HEK293 (cell line): ENCODE measurements at regions not wholly inside any gene's neighbourhood (a gene's known extent, or its start where the extent isn't known, plus 50 kb on each side); places are given as distances from the start of the nearest gene placed in this dataset.

ENCODE experiments used
- CTCF ChIA-PET: fragments of 350-600 bp; formaldehyde crosslinking; extraction: SDS; loops from one replicate; lab custom pipeline; 2021; ENCODE audit warnings: antibody characterized with exemption; lab: Yijun Ruan, JAX
- POLR2A ChIA-PET: fragments of 300-600 bp; formaldehyde crosslinking; extraction: SDS; loops from one replicate; lab custom pipeline; 2020; ENCODE audit warnings: antibody characterized with exemption, inconsistent platforms; lab: Yijun Ruan, JAX
- H3K27ac ChIP-seq: fragments of 200-500 bp; sonication (Bioruptor generic); 2 replicates; pipeline ENCODE4 v1.5.1; 2014; ENCODE audit warnings: low read depth, low read length, control low read depth, inconsistent platforms; ENCODE audit errors: extremely low read depth
- H3K36me3 ChIP-seq, 2 experiments: fragments of 200-500 bp in 1 of 2; sonication (Bioruptor generic) in 1 of 2; 1 replicate in 1 of 2; 2 replicates in 1 of 2; pipeline ENCODE4 v1.5.1; 2014 to 2017; ENCODE audit warnings: inconsistent platforms in 2 of 2, low read length in 2 of 2; ENCODE audit not compliant: control insufficient read depth in 2 of 2, insufficient read depth in 1 of 2
- H3K4me1 ChIP-seq: fragments of 200-500 bp; sonication (Bioruptor generic); 2 replicates; pipeline ENCODE4 v1.5.1; 2014; ENCODE audit warnings: mild to moderate bottlenecking, low read length, inconsistent platforms; ENCODE audit not compliant: control insufficient read depth, insufficient read depth
- H3K4me3 ChIP-seq: 2 replicates; pipeline ENCODE4 v1.5.1; 2011; ENCODE audit warnings: low read depth, mild to moderate bottlenecking, control low read depth, low read length, moderate library complexity
- H3K9me3 ChIP-seq: fragments of 200-500 bp; sonication (Bioruptor generic); 2 replicates; pipeline ENCODE4 v1.5.1; 2014; ENCODE audit warnings: low read depth, low read length, inconsistent platforms; ENCODE audit not compliant: control insufficient read depth, insufficient read depth
- BCL11B ChIP-seq: fragments of 450-650 bp; formaldehyde crosslinking; IDR thresholded peaks from 2 replicates; pipeline ENCODE4 v1.5.1; 2016; ENCODE audit warnings: low read depth, missing biosample characterization, missing genetic modification characterization
- FEZF1 ChIP-seq: fragments of 450-650 bp; formaldehyde crosslinking; IDR thresholded peaks from 2 replicates; pipeline ENCODE4 v1.5.1; 2016; ENCODE audit warnings: missing biosample characterization, missing genetic modification characterization
- GLI4 ChIP-seq: fragments of 450-650 bp; formaldehyde crosslinking; IDR thresholded peaks from 2 replicates; pipeline ENCODE4 v1.5.1; 2016; ENCODE audit warnings: missing biosample characterization, missing genetic modification characterization
- SALL2 ChIP-seq: fragments of 450-650 bp; formaldehyde crosslinking; IDR thresholded peaks from 2 replicates; pipeline ENCODE4 v1.5.0; 2017; ENCODE audit warnings: missing biosample characterization, mild to moderate bottlenecking, missing genetic modification characterization, borderline replicate concordance
- SCRT1 ChIP-seq: fragments of 450-650 bp; formaldehyde crosslinking; IDR thresholded peaks from 2 replicates; pipeline ENCODE4 v1.5.1; 2016; ENCODE audit warnings: missing biosample characterization, missing genetic modification characterization, borderline replicate concordance
- TCF7L2 ChIP-seq: IDR thresholded peaks from 2 replicates; pipeline ENCODE4 v1.6.1; 2011; ENCODE audit warnings: low read depth, mild to moderate bottlenecking, inconsistent platforms, low read length, moderate library complexity, borderline replicate concordance
- YY1 ChIP-seq: fragments of 450-650 bp; formaldehyde crosslinking; IDR thresholded peaks from 2 replicates; pipeline ENCODE4 v1.5.1; 2018; ENCODE audit warnings: missing biosample characterization, missing genetic modification characterization
- ZBTB17 ChIP-seq: fragments of 450-650 bp; formaldehyde crosslinking; IDR thresholded peaks from 2 replicates; pipeline ENCODE4 v1.5.1; 2016; ENCODE audit warnings: missing biosample characterization, missing genetic modification characterization
- ZNF274 ChIP-seq, 2 experiments: fragments of 200-500 bp in 1 of 2; fragments of 450-650 bp in 1 of 2; sonication (Bioruptor generic) in 1 of 2; formaldehyde crosslinking in 1 of 2; IDR thresholded peaks; 2 replicates each; pipeline versions ENCODE4 v1.5.1 to v1.6.1; 2014 to 2016; ENCODE audit warnings: borderline replicate concordance in 1 of 2, inconsistent platforms in 1 of 2, low read length in 1 of 2, missing biosample characterization in 1 of 2, missing genetic modification characterization in 1 of 2
- ZNF391 ChIP-seq: fragments of 450-650 bp; formaldehyde crosslinking; IDR thresholded peaks from 2 replicates; pipeline ENCODE4 v1.5.1; 2016; ENCODE audit warnings: low read depth, missing biosample characterization, missing genetic modification characterization, borderline replicate concordance
- ZNF544 ChIP-seq: fragments of 450-650 bp; formaldehyde crosslinking; IDR thresholded peaks from 2 replicates; pipeline ENCODE4 v1.5.0; 2017; ENCODE audit warnings: missing biosample characterization, missing genetic modification characterization
- ZNF747 ChIP-seq: fragments of 450-650 bp; formaldehyde crosslinking; IDR thresholded peaks from 2 replicates; pipeline ENCODE4 v1.5.1; 2016; ENCODE audit warnings: missing biosample characterization, missing genetic modification characterization
- ZNF837 ChIP-seq: fragments of 450-650 bp; formaldehyde crosslinking; IDR thresholded peaks from 2 replicates; pipeline ENCODE4 v1.5.1; 2016; ENCODE audit warnings: missing biosample characterization, missing genetic modification characterization
- ZSCAN16 ChIP-seq: fragments of 450-650 bp; formaldehyde crosslinking; IDR thresholded peaks from 2 replicates; pipeline ENCODE4 v1.5.1; 2016; ENCODE audit warnings: missing biosample characterization, missing genetic modification characterization
- ZSCAN30 ChIP-seq: fragments of 450-650 bp; IDR thresholded peaks from 2 replicates; pipeline ENCODE4 v1.5.1; 2018; ENCODE audit warnings: missing biosample characterization, mild to moderate bottlenecking, missing genetic modification characterization, moderate library complexity
- ZXDB ChIP-seq: fragments of 450-650 bp; formaldehyde crosslinking; IDR thresholded peaks from 2 replicates; pipeline ENCODE4 v1.5.1; 2016; ENCODE audit warnings: missing biosample characterization, missing genetic modification characterization
- TF ChIP-seq, protein P1 (sequence below): fragments of 450-650 bp; formaldehyde crosslinking; IDR thresholded peaks from 2 replicates; pipeline ENCODE4 v1.5.1; 2017; ENCODE audit warnings: missing biosample characterization, missing genetic modification characterization
- TF ChIP-seq, protein P2 (sequence below): fragments of 450-650 bp; formaldehyde crosslinking; IDR thresholded peaks from 2 replicates; pipeline ENCODE4 v1.5.1; 2016; ENCODE audit warnings: missing biosample characterization, missing genetic modification characterization
- TF ChIP-seq, protein P3 (sequence below): fragments of 450-650 bp; formaldehyde crosslinking; IDR thresholded peaks from 2 replicates; pipeline ENCODE4 v1.5.1; 2016; ENCODE audit warnings: missing biosample characterization, missing genetic modification characterization
- TF ChIP-seq, protein P4 (sequence below): IDR thresholded peaks from 2 replicates; pipeline ENCODE4 v1.6.1; 2011; ENCODE audit warnings: mild to moderate bottlenecking, low read depth, low read length, borderline replicate concordance
- TF ChIP-seq, protein P5 (sequence below): fragments of 450-650 bp; IDR thresholded peaks from 2 replicates; pipeline ENCODE4 v1.5.1; 2018; ENCODE audit warnings: missing biosample characterization, mild to moderate bottlenecking, missing genetic modification characterization

DNA sequence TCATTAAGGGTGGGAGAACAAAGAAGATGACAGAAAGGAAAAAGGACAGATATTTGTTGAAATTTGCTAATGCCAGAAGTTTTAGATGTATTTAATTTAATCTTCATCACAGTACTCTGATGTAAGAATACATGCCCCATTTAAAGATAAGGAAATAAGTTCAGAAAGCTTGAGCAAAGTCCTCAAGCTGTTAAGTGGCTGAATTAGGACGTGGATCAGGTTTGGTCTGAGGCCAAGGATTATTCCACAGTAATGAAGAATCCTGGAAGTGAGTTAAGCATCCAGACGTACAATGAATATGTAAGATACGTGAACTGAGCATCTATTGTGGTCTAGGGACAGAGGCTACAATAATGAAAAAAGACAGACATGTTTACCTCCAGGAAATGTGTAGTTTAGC, 671.3 kb downstream of the PRELID2 start (continued):
- TF ChIP-seq SCRT1 (tag by site-specific recombination) (no peak), YY1 (tag by site-specific recombination) (no peak), TCF7L2 (no peak), ZNF747 (tag by site-specific recombination) (no peak), ZXDB (tag by site-specific recombination) (no peak)
- TF ChIP-seq, protein P1, sequence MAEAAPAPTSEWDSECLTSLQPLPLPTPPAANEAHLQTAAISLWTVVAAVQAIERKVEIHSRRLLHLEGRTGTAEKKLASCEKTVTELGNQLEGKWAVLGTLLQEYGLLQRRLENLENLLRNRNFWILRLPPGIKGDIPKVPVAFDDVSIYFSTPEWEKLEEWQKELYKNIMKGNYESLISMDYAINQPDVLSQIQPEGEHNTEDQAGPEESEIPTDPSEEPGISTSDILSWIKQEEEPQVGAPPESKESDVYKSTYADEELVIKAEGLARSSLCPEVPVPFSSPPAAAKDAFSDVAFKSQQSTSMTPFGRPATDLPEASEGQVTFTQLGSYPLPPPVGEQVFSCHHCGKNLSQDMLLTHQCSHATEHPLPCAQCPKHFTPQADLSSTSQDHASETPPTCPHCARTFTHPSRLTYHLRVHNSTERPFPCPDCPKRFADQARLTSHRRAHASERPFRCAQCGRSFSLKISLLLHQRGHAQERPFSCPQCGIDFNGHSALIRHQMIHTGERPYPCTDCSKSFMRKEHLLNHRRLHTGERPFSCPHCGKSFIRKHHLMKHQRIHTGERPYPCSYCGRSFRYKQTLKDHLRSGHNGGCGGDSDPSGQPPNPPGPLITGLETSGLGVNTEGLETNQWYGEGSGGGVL (tag by site-specific recombination): no peak

DNA sequence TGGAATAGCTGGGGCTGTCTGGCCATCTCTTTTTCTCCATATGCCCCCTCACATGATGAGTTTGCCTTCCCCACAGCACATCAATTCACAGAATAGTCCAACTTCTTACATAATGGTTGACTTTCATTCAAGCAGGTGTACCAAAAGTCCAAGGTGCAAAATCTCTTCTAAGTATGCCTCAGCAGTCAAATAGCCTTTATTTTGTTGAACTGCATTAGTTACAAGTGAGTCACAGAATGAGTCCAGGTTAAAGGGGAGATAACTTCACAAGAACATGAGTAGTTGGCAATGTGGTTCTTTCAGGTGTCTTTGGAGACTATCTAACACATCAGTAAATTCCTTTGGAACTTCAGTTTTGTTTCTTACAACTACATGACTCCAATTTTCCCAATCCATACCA, 672.5 kb downstream of the PRELID2 start:
- Histone ChIP-seq H3K36me3 (no peaks in the 10 kb centered on the region), H3K27ac (no peak overlapping the region), H3K4me3 (no peak overlapping the region), H3K9me3 (no peaks in the 10 kb centered on the region), H3K4me1 (no peaks in the 10 kb centered on the region)
- TF ChIP-seq ZNF544 (tag by site-specific recombination) (no peak), ZNF391 (tag by site-specific recombination) (no peak), FEZF1 (tag by site-specific recombination) (no peak), ZSCAN16 (tag by site-specific recombination) (no peak), ZSCAN30 (tag by site-specific recombination) (no peak), ZBTB17 (tag by site-specific recombination) (no peak)
- TF ChIP-seq, protein P2, sequence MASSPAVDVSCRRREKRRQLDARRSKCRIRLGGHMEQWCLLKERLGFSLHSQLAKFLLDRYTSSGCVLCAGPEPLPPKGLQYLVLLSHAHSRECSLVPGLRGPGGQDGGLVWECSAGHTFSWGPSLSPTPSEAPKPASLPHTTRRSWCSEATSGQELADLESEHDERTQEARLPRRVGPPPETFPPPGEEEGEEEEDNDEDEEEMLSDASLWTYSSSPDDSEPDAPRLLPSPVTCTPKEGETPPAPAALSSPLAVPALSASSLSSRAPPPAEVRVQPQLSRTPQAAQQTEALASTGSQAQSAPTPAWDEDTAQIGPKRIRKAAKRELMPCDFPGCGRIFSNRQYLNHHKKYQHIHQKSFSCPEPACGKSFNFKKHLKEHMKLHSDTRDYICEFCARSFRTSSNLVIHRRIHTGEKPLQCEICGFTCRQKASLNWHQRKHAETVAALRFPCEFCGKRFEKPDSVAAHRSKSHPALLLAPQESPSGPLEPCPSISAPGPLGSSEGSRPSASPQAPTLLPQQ (tag by site-specific recombination): no peak
- TF ChIP-seq, protein P3, sequence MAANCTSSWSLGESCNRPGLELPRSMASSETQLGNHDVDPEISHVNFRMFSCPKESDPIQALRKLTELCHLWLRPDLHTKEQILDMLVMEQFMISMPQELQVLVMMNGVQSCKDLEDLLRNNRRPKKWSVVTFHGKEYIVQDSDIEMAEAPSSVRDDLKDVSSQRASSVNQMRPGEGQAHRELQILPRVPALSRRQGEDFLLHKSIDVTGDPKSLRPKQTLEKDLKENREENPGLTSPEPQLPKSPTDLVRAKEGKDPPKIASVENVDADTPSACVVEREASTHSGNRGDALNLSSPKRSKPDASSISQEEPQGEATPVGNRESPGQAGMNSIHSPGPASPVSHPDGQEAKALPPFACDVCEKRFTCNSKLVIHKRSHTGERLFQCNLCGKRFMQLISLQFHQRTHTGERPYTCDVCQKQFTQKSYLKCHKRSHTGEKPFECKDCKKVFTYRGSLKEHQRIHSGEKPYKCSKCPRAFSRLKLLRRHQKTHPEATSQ (tag by site-specific recombination): no peak
- TF ChIP-seq, protein P4, sequence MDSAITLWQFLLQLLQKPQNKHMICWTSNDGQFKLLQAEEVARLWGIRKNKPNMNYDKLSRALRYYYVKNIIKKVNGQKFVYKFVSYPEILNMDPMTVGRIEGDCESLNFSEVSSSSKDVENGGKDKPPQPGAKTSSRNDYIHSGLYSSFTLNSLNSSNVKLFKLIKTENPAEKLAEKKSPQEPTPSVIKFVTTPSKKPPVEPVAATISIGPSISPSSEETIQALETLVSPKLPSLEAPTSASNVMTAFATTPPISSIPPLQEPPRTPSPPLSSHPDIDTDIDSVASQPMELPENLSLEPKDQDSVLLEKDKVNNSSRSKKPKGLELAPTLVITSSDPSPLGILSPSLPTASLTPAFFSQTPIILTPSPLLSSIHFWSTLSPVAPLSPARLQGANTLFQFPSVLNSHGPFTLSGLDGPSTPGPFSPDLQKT: no peak
- ChIA-PET CTCF (no interaction called here), POLR2A (no interaction called here)

DNA sequence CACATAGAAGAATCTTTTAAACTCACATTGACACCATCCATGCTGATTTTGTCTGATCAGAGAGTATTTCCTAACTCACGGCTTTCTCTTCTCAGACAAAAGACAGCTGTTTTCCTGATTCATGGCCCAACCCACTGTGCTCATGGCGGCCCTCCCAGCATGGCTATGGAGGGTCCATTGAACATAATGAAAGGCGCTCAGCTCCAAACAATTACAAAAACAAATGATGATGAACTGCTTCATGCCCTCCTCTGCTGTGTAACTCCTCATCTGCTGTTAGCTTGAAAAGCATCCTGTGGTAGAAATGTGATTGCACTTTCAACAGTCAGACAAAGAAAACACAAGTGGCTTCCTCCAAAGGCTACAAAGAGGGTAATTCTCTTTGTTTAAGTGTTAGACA, 673.8 kb downstream of the PRELID2 start:
- ChIA-PET CTCF (no interaction called here), POLR2A (no interaction called here)
- TF ChIP-seq, protein P1 (tag by site-specific recombination): no peak
- no peak for TF ChIP-seq BCL11B (tag by site-specific recombination)
- TF ChIP-seq, protein P5, sequence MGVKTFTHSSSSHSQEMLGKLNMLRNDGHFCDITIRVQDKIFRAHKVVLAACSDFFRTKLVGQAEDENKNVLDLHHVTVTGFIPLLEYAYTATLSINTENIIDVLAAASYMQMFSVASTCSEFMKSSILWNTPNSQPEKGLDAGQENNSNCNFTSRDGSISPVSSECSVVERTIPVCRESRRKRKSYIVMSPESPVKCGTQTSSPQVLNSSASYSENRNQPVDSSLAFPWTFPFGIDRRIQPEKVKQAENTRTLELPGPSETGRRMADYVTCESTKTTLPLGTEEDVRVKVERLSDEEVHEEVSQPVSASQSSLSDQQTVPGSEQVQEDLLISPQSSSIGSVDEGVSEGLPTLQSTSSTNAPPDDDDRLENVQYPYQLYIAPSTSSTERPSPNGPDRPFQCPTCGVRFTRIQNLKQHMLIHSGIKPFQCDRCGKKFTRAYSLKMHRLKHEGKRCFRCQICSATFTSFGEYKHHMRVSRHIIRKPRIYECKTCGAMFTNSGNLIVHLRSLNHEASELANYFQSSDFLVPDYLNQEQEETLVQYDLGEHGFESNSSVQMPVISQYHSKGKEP: no peak
- TF ChIP-seq ZNF837: no peak
- no peak for TF ChIP-seq GLI4 (tag by site-specific recombination)
- no peak for TF ChIP-seq ZNF274 (IDR thresholded peaks at IDR 0.05; ENCODE audit: low read length)
- no peak for TF ChIP-seq ZNF274 (tag by site-specific recombination; IDR thresholded peaks at IDR 0.05; ENCODE audit: borderline replicate concordance)
- TF ChIP-seq SALL2 (tag by site-specific recombination): no peak

More for the DNA sequence above, 673.8 kb downstream of the PRELID2 start:
- Histone ChIP-seq H3K9me3 (no peaks in the 10 kb centered on the region), H3K36me3 (no peaks in the 10 kb centered on the region), H3K4me3 (no peak overlapping the region), H3K4me1 (no peaks in the 10 kb centered on the region), H3K27ac (no peak overlapping the region)
